A549 (cell line): ENCODE measurements at regions not wholly inside any gene's neighbourhood (a gene's known extent, or its start where the extent isn't known, plus 50 kb on each side); places are given as distances from the start of the nearest gene placed in this dataset.

Source experiments
- CHD2 ChIP-seq: fragments of 150-350 bp; IDR thresholded peaks from 2 replicates; pipeline ENCODE4 v1.6.1; 2014; ENCODE audit warnings: low read length; ENCODE audit not compliant: partially characterized antibody
- CHD4 ChIP-seq: fragments of 200-600 bp; sonication (generic); IDR thresholded peaks from 2 replicates; pipeline ENCODE4 v1.6.1; 2016; ENCODE audit warnings: antibody characterized with exemption, mild to moderate bottlenecking, borderline replicate concordance
- CTCF ChIP-seq: fragments of >200 bp; sonication (Bioruptor Twin); formaldehyde crosslinking; IDR thresholded peaks from 3 replicates; pipeline ENCODE4 v1.5.1; 2016
- ELK1 ChIP-seq: fragments of 150-350 bp; IDR thresholded peaks from 2 replicates; pipeline ENCODE4 v1.6.1; 2014; ENCODE audit warnings: low read depth, mild to moderate bottlenecking, low read length
- EP300 ChIP-seq, 2 experiments: fragments of >200 bp; sonication (Bioruptor Twin); formaldehyde crosslinking; IDR thresholded peaks; 2 replicates in 1 of 2; 3 replicates in 1 of 2; pipeline ENCODE4 v1.6.1; 2016 to 2017
- JUN ChIP-seq, 2 experiments: fragments of >200 bp; sonication (Bioruptor Twin); formaldehyde crosslinking; IDR thresholded peaks; 2 replicates in 1 of 2; 3 replicates in 1 of 2; pipeline ENCODE4 v1.6.1; 2016 to 2017
- MAX ChIP-seq: IDR thresholded peaks from 2 replicates; pipeline ENCODE4 v1.6.1; 2012
- NR3C1 ChIP-seq: fragments of >200 bp; sonication (Bioruptor Twin); formaldehyde crosslinking; IDR thresholded peaks from 3 replicates; pipeline ENCODE4 v1.6.1; 2017
- PHF8 ChIP-seq: fragments of 200-600 bp; sonication (generic); IDR thresholded peaks from 2 replicates; pipeline ENCODE4 v1.6.1; 2016; ENCODE audit warnings: low read depth, mild to moderate bottlenecking, antibody characterized with exemption, moderate library complexity, borderline replicate concordance
- RARB ChIP-seq: fragments of 250-450 bp; sonication (Bioruptor Pico); IDR thresholded peaks from 2 replicates; pipeline ENCODE4 v1.8.0; 2021; ENCODE audit warnings: mild to moderate bottlenecking, moderate library complexity
- REST ChIP-seq: fragments of 200-600 bp; sonication (generic); IDR thresholded peaks from 2 replicates; pipeline ENCODE4 v1.6.1; 2016; ENCODE audit warnings: antibody characterized with exemption, mild to moderate bottlenecking, moderate library complexity
- SMC3 ChIP-seq: fragments of >200 bp; sonication (Bioruptor Twin); formaldehyde crosslinking; IDR thresholded peaks from 3 replicates; pipeline ENCODE4 v1.6.1; 2018; ENCODE audit warnings: inconsistent platforms
- USF2 ChIP-seq: fragments of 450-650 bp; IDR thresholded peaks from 2 replicates; pipeline ENCODE4 v1.6.1; 2014; ENCODE audit warnings: antibody characterized with exemption
- ZFP36 ChIP-seq: fragments of 450-650 bp; IDR thresholded peaks from 2 replicates; pipeline ENCODE4 v1.6.1; 2014; ENCODE audit warnings: borderline replicate concordance; ENCODE audit not compliant: partially characterized antibody

GRCh38 chrX:144637731-144638130 lies 609.6 kb upstream of the SPANXN1 start:
- no peak for TF ChIP-seq CTCF
- TF ChIP-seq ELK1, result no peak
- TF ChIP-seq CHD4, result no peak
- no peak for TF ChIP-seq RARB
- no peak for TF ChIP-seq NR3C1
- no peak for TF ChIP-seq USF2
- TF ChIP-seq EP300 (IDR thresholded peaks at IDR 0.05), result no peak
- TF ChIP-seq PHF8, result no peak
- TF ChIP-seq MAX, result no peak
- TF ChIP-seq SMC3, result no peak
- no peak for TF ChIP-seq JUN (IDR thresholded peaks at IDR 0.05)
- no peak for TF ChIP-seq CHD2
- no peak for TF ChIP-seq REST
- no peak for TF ChIP-seq ZFP36
